ENCODE measurements at regions not wholly inside any gene's neighbourhood (a gene's known extent, or its start where the extent isn't known, plus 50 kb on each side); places are given as distances from the start of the nearest gene placed in this dataset.

DNA sequence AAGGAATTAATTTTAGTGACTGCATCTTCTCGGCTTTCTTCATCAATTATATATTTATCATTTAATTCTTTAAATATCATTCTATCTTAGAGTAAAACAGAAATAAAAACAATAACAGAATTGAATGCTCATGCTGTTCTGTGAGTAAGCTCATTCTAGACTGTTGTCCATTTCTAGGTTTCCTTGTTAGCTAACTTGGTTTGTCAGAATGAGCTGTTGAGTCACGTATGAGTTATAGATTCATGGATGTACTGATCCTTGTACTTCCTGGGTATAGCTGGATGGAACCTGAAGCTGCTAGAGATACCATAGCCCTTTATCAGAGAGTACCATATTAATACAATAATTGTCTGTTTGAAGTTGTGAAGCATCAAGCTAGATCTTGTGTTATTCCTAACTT lies 515.3 kb downstream of the TENT5A start:
- Histone ChIP-seq H3K23ac (ENCODE audit: insufficient read length) (no peak overlapping the region), H3K4me2 (ENCODE audit: insufficient read depth in 1 of 2, low read depth in 2 of 2, low read length in 2 of 2) (no peak overlapping the region), H4K8ac (ENCODE audit: extremely low read depth, insufficient read depth, low read length) (no peak overlapping the region), H3K79me2 (ENCODE audit: control insufficient read depth in 1 of 2, insufficient read depth in 2 of 2, low read length in 2 of 2) (no peaks in the 10 kb centered on the region), H3K27me3 (replicated peaks in 1 of 4; ENCODE audit: control insufficient read depth in 3 of 4, extremely low read depth in 1 of 4, insufficient read depth in 3 of 4, low read length in 3 of 4) (no peaks in the 10 kb centered on the region), H3K36me3 (ENCODE audit: control insufficient read depth in 2 of 4, insufficient read depth in 4 of 4, low read length in 3 of 4) (no peaks in the 10 kb centered on the region), H4K20me1 (replicated peaks in 1 of 2; ENCODE audit: control insufficient read depth in 1 of 2, insufficient read depth in 2 of 2, low read length in 2 of 2) (no peaks in the 10 kb centered on the region), H3K4ac (replicated peaks; ENCODE audit: insufficient read length, low read depth, low read length) (no peak overlapping the region), H2BK12ac (ENCODE audit: low read depth, low read length) (no peak overlapping the region), H2AK5ac (ENCODE audit: low read depth, low read length) (no peak overlapping the region), H3K18ac (ENCODE audit: extremely low read depth, low read length) (no peak overlapping the region), H3K14ac (ENCODE audit: insufficient read length) (no peak overlapping the region), H4K5ac (ENCODE audit: insufficient read length, low read depth, low read length) (no peak overlapping the region), H3K4me3 (ENCODE audit: extremely low read depth in 1 of 4, insufficient read depth in 2 of 4, low read depth in 3 of 4, low read length in 4 of 4) (no peak overlapping the region), H2BK120ac (replicated peaks; ENCODE audit: low read depth, low read length) (no peak overlapping the region), H3K23me2 (ENCODE audit: low read depth, low read length) (no peaks in the 10 kb centered on the region), H2BK20ac (ENCODE audit: low read length) (no peak overlapping the region), H2BK15ac (ENCODE audit: low read length) (no peak overlapping the region), H3K56ac (replicated peaks; ENCODE audit: insufficient read length, low read depth, low read length) (no peak overlapping the region), H4K91ac (replicated peaks; ENCODE audit: insufficient read length, low read length) (no peak overlapping the region), H3K79me1 (ENCODE audit: low read depth, low read length) (no peaks in the 10 kb centered on the region), H3K27ac (ENCODE audit: low read depth, low read length) (no peak overlapping the region), H3K9me3 (ENCODE audit: insufficient read depth in 2 of 2, low read depth in 1 of 2, low read length in 1 of 2) (no peaks in the 10 kb centered on the region), H3K4me1 (replicated peaks in 1 of 4; ENCODE audit: control insufficient read depth in 3 of 4, insufficient read depth in 4 of 4, low read length in 3 of 4) (no peaks in the 10 kb centered on the region), H2AFZ (ENCODE audit: low read length) (no peak overlapping the region), H3K9ac (replicated peaks in 1 of 4; ENCODE audit: extremely low read depth in 1 of 4, low read depth in 3 of 4, low read length in 3 of 4) (no peak overlapping the region), H2BK5ac (ENCODE audit: low read depth, low read length) (no peak overlapping the region)
- DNase-seq (ENCODE audit: low read depth in 1 of 2, low spot score in 2 of 2) (no peak), FAIRE-seq (no peak)
- ChIA-PET CTCF (ENCODE audit: partially characterized antibody) (no interaction called here), POLR2A (ENCODE audit: partially characterized antibody) (no interaction called here)
- 93% methylated on average over 2 of the region's 2 CpGs; no CpG with 5 or more reads in 1 of the 2 experiments for whole genome bisulfite sequencing, 2 experiments (ENCODE audit: extremely low coverage in 1 of 2, insufficient coverage in 1 of 2, insufficient read length in 1 of 2, insufficient replicate concordance in 2 of 2, low coverage in 1 of 2, low lambda C conversion rate in 2 of 2, missing lambda C conversion rate in 1 of 2)
- no peak for TF ChIP-seq NANOG (IDR thresholded peaks at IDR 0.05; ENCODE audit: insufficient read depth, low read depth, low read length, poor library complexity, severe bottlenecking)
- no peak for TF ChIP-seq JUN (IDR thresholded peaks at IDR 0.05; ENCODE audit: low read depth, low read length)
- TF ChIP-seq KDM5A (IDR thresholded peaks at IDR 0.05; ENCODE audit: low read length) = no peak
- TF ChIP-seq TAF7 (optimal IDR thresholded peaks at IDR 0.05; ENCODE audit: borderline replicate concordance, low read depth, low read length) = no peak
- TF ChIP-seq EZH2 (IDR thresholded peaks at IDR 0.05; ENCODE audit: low read depth, low read length, severe bottlenecking) = no peak
- no peak for TF ChIP-seq YY1 (IDR thresholded peaks at IDR 0.05; ENCODE audit: low read depth, low read length)
- no peak for TF ChIP-seq KDM1A (IDR thresholded peaks at IDR 0.05; ENCODE audit: borderline replicate concordance, low read length)
- TF ChIP-seq POU5F1 (IDR thresholded peaks at IDR 0.05; ENCODE audit: low read depth, low read length) = no peak
- TF ChIP-seq SAP30 (IDR thresholded peaks at IDR 0.05; ENCODE audit: insufficient read depth, insufficient replicate concordance, low read length) = no peak
- TF ChIP-seq MAFK (IDR thresholded peaks at IDR 0.05; ENCODE audit: low read depth, low read length) = no peak

All from H1 (cell line).